ENCODE measurements at regions not wholly inside any gene's neighbourhood (a gene's known extent, or its start where the extent isn't known, plus 50 kb on each side); places are given as distances from the start of the nearest gene placed in this dataset.

DNA sequence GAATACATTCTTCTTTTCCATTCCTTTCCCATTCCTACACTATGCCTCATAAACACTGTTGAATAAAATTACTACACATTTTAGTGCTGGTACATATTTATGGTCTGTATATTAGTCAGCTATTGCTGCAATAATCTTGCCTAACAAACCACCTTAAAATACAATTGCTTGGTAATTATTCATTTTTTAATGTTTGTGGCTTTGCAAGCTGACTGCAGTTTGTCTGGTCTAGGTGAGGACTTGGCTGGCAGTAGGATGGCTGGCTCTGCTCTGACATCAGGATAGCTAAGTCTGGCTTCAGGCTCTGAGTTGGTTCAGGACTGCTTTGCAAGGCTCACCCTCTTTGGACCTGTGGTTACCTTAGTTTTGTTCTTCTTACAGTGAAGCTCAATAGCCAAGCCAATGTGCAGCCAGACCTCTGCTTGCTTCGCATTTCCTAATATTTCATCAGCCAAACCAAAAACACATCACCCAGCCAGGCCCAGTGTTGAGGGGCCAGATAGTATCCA is 913.4 kb upstream of the RAG2 start:
- no peaks in the 10 kb centered on the region for H3K9me3 ChIP-seq (ENCODE audit: control insufficient read depth in 1 of 2, low read length in 2 of 2)
- H3K36me3 ChIP-seq (ENCODE audit: control insufficient read depth in 1 of 2, insufficient read depth in 2 of 2, low read length in 2 of 2) = no peaks in the 10 kb centered on the region
- H3K4me1 ChIP-seq (ENCODE audit: control insufficient read depth in 1 of 2, insufficient read depth in 2 of 2, low read length in 2 of 2) = no peaks in the 10 kb centered on the region
- H3K4me3 ChIP-seq (ENCODE audit: low read depth in 1 of 2, low read length in 2 of 2) = no peak overlapping the region
- no peaks in the 10 kb centered on the region for H3K27me3 ChIP-seq (ENCODE audit: low read depth, low read length)
- H3K27ac ChIP-seq (ENCODE audit: low read length) = no peak overlapping the region

- H3K9me3 ChIP-seq (ENCODE audit: control insufficient read depth in 1 of 2, low read length in 2 of 2) = no peaks in the 10 kb centered on the region
- no peaks in the 10 kb centered on the region for H3K4me1 ChIP-seq (ENCODE audit: control insufficient read depth in 1 of 2, insufficient read depth in 2 of 2, low read length in 2 of 2)
- H3K4me3 ChIP-seq (ENCODE audit: low read depth in 1 of 2, low read length in 2 of 2) = no peak overlapping the region
- no peak overlapping the region for H3K27ac ChIP-seq (ENCODE audit: low read length)
- H3K36me3 ChIP-seq (ENCODE audit: control insufficient read depth in 1 of 2, insufficient read depth in 2 of 2, low read length in 2 of 2) = no peaks in the 10 kb centered on the region
- H3K27me3 ChIP-seq (ENCODE audit: low read depth, low read length) = no peaks in the 10 kb centered on the region
Measured at GRCh38 chr11:37509506-37509905, 911.5 kb upstream of the RAG2 start.

GRCh38 chr11:37506531-37506930 is 908.5 kb upstream of the RAG2 start:
- Histone ChIP-seq H3K4me3 (ENCODE audit: low read depth in 1 of 2, low read length in 2 of 2) (no peak overlapping the region), H3K9me3 (ENCODE audit: control insufficient read depth in 1 of 2, low read length in 2 of 2) (no peaks in the 10 kb centered on the region), H3K36me3 (ENCODE audit: control insufficient read depth in 1 of 2, insufficient read depth in 2 of 2, low read length in 2 of 2) (no peaks in the 10 kb centered on the region), H3K27me3 (ENCODE audit: low read depth, low read length) (no peaks in the 10 kb centered on the region), H3K4me1 (ENCODE audit: control insufficient read depth in 1 of 2, insufficient read depth in 2 of 2, low read length in 2 of 2) (no peaks in the 10 kb centered on the region), H3K27ac (ENCODE audit: low read length) (no peak overlapping the region)

GRCh38 chr11:37505406-37505805 is 907.4 kb upstream of the RAG2 start:
- H3K27ac ChIP-seq (ENCODE audit: low read length) = no peak overlapping the region
- H3K9me3 ChIP-seq (ENCODE audit: control insufficient read depth in 1 of 2, low read length in 2 of 2) = no peaks in the 10 kb centered on the region
- no peak overlapping the region for H3K4me3 ChIP-seq (ENCODE audit: low read depth in 1 of 2, low read length in 2 of 2)

DNA sequence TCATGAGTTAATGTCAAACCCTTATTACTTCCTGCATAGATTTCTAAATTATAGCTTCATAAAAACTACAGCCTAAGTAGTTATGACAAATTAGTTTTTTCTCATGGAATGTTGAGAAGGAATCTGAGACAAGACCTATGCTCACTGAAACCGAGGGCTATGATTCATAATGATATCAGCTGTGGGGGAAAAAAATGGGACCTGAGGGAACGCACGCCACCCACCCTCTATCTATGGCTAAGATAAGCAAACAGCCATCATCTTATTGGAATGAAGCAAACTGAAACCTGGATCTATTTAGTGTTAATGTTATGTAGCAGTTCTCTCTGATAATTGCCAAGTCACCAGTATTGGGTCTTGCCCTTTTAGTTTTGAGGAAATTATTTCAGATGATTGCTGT is 906.9 kb upstream of the RAG2 start:
- Histone ChIP-seq H3K36me3 (ENCODE audit: control insufficient read depth in 1 of 2, insufficient read depth in 2 of 2, low read length in 2 of 2) (no peaks in the 10 kb centered on the region), H3K9me3 (ENCODE audit: control insufficient read depth in 1 of 2, low read length in 2 of 2) (no peaks in the 10 kb centered on the region), H3K27ac (ENCODE audit: low read length) (no peak overlapping the region), H3K4me1 (ENCODE audit: control insufficient read depth in 1 of 2, insufficient read depth in 2 of 2, low read length in 2 of 2) (no peaks in the 10 kb centered on the region), H3K27me3 (ENCODE audit: low read depth, low read length) (no peaks in the 10 kb centered on the region), H3K4me3 (ENCODE audit: low read depth in 1 of 2, low read length in 2 of 2) (no peak overlapping the region)

More at GRCh38 chr11:37505406-37505805, 907.4 kb upstream of the RAG2 start:
- Histone ChIP-seq H3K4me1 (ENCODE audit: control insufficient read depth in 1 of 2, insufficient read depth in 2 of 2, low read length in 2 of 2) (no peaks in the 10 kb centered on the region), H3K36me3 (ENCODE audit: control insufficient read depth in 1 of 2, insufficient read depth in 2 of 2, low read length in 2 of 2) (no peaks in the 10 kb centered on the region), H3K27me3 (ENCODE audit: low read depth, low read length) (no peaks in the 10 kb centered on the region)

- Histone ChIP-seq H3K4me3 (ENCODE audit: low read depth in 1 of 2, low read length in 2 of 2) (no peak overlapping the region), H3K36me3 (ENCODE audit: control insufficient read depth in 1 of 2, insufficient read depth in 2 of 2, low read length in 2 of 2) (no peaks in the 10 kb centered on the region), H3K27ac (ENCODE audit: low read length) (no peak overlapping the region), H3K27me3 (ENCODE audit: low read depth, low read length) (no peaks in the 10 kb centered on the region), H3K4me1 (ENCODE audit: control insufficient read depth in 1 of 2, insufficient read depth in 2 of 2, low read length in 2 of 2) (no peaks in the 10 kb centered on the region), H3K9me3 (ENCODE audit: control insufficient read depth in 1 of 2, low read length in 2 of 2) (no peaks in the 10 kb centered on the region)
Measured at GRCh38 chr11:37504060-37504611, 906.1 kb upstream of the RAG2 start.

GRCh38 chr11:37503411-37504059 is 905.5 kb upstream of the RAG2 start:
- Histone ChIP-seq H3K36me3 (ENCODE audit: control insufficient read depth in 1 of 2, insufficient read depth in 2 of 2, low read length in 2 of 2) (no peaks in the 10 kb centered on the region), H3K9me3 (ENCODE audit: control insufficient read depth in 1 of 2, low read length in 2 of 2) (no peaks in the 10 kb centered on the region), H3K4me1 (ENCODE audit: control insufficient read depth in 1 of 2, insufficient read depth in 2 of 2, low read length in 2 of 2) (no peaks in the 10 kb centered on the region), H3K27ac (ENCODE audit: low read length) (no peak overlapping the region), H3K4me3 (ENCODE audit: low read depth in 1 of 2, low read length in 2 of 2) (no peak overlapping the region), H3K27me3 (ENCODE audit: low read depth, low read length) (no peaks in the 10 kb centered on the region)

DNA sequence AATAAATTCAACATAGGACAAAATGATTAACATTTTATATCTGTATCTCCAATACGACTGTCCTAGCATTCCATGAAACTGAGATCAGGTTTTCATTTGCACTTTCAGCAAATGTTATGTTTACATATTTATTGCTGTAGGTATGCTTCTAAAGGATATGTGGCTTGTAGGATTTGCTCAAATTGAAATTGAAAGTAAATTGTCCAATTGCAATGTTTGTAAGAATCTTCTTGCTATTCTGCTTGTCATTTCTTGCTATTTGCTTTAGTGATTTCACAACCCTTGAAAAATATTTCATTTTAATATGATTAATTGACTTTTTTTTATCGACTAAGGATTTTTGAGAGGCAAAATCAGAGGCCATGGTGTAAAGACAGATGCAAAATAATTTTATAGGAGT is 904.2 kb upstream of the RAG2 start:
- Histone ChIP-seq H3K4me3 (ENCODE audit: low read depth in 1 of 2, low read length in 2 of 2) (no peak overlapping the region), H3K9me3 (ENCODE audit: control insufficient read depth in 1 of 2, low read length in 2 of 2) (no peaks in the 10 kb centered on the region), H3K4me1 (ENCODE audit: control insufficient read depth in 1 of 2, insufficient read depth in 2 of 2, low read length in 2 of 2) (no peaks in the 10 kb centered on the region), H3K27ac (ENCODE audit: low read length) (no peak overlapping the region), H3K36me3 (ENCODE audit: control insufficient read depth in 1 of 2, insufficient read depth in 2 of 2, low read length in 2 of 2) (no peaks in the 10 kb centered on the region), H3K27me3 (ENCODE audit: low read depth, low read length) (no peaks in the 10 kb centered on the region)

GRCh38 chr11:37500425-37500824 is 902.4 kb upstream of the RAG2 start:
- no peaks in the 10 kb centered on the region for H3K27me3 ChIP-seq (ENCODE audit: low read depth, low read length)
- no peak overlapping the region for H3K4me3 ChIP-seq (ENCODE audit: low read depth in 1 of 2, low read length in 2 of 2)
- H3K27ac ChIP-seq (ENCODE audit: low read length) = no peak overlapping the region
- no peaks in the 10 kb centered on the region for H3K9me3 ChIP-seq (ENCODE audit: control insufficient read depth in 1 of 2, low read length in 2 of 2)
- no peaks in the 10 kb centered on the region for H3K36me3 ChIP-seq (ENCODE audit: control insufficient read depth in 1 of 2, insufficient read depth in 2 of 2, low read length in 2 of 2)
- no peaks in the 10 kb centered on the region for H3K4me1 ChIP-seq (ENCODE audit: control insufficient read depth in 1 of 2, insufficient read depth in 2 of 2, low read length in 2 of 2)

DNA sequence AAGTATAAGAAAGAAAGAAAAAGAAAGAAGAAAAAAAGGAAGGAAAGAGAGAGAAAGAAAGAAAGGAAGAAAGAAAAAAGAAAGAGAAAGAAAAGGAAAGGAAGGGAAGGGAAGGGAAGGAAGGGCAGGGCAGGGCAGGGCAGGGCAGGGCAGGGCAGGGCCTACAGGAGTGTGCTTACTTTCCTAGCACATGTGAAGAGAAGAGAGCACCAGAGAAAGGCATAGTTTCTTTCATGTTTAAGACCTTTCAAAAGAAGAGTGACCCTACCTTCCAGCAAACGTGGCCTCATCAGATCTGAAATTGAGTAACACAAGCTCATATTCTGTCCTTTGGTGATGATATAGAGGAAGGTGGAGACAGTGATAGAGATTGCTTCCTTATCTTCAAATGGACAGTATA is 899.3 kb upstream of the RAG2 start:
- Histone ChIP-seq H3K4me1 (ENCODE audit: control insufficient read depth in 1 of 2, insufficient read depth in 2 of 2, low read length in 2 of 2) (no peaks in the 10 kb centered on the region), H3K9me3 (ENCODE audit: control insufficient read depth in 1 of 2, low read length in 2 of 2) (no peaks in the 10 kb centered on the region), H3K27me3 (ENCODE audit: low read depth, low read length) (no peaks in the 10 kb centered on the region), H3K27ac (ENCODE audit: low read length) (no peak overlapping the region), H3K36me3 (ENCODE audit: control insufficient read depth in 1 of 2, insufficient read depth in 2 of 2, low read length in 2 of 2) (no peaks in the 10 kb centered on the region), H3K4me3 (ENCODE audit: low read depth in 1 of 2, low read length in 2 of 2) (no peak overlapping the region)

DNA sequence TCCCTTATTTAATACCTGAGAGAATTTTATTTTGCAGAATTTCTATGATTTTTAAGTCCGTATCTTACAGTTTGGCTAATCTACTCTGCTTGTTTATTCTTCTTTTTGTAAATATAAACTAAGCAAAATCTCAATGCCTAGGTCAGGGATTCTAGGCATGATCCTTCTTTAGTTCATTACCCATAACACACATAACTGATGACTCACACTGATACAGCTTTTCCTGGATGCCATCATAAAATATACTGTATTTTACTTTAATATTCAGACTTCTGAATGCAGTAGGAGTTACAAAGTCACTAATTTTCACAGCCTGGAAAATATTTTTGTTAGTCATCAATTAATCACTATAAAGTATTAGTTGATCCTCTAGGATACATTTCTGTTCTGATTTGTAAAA is 898.2 kb upstream of the RAG2 start:
- Histone ChIP-seq H3K4me3 (ENCODE audit: low read depth in 1 of 2, low read length in 2 of 2) (no peak overlapping the region), H3K36me3 (ENCODE audit: control insufficient read depth in 1 of 2, insufficient read depth in 2 of 2, low read length in 2 of 2) (no peaks in the 10 kb centered on the region), H3K4me1 (ENCODE audit: control insufficient read depth in 1 of 2, insufficient read depth in 2 of 2, low read length in 2 of 2) (no peaks in the 10 kb centered on the region), H3K27ac (ENCODE audit: low read length) (no peak overlapping the region), H3K9me3 (ENCODE audit: control insufficient read depth in 1 of 2, low read length in 2 of 2) (no peaks in the 10 kb centered on the region), H3K27me3 (ENCODE audit: low read depth, low read length) (no peaks in the 10 kb centered on the region)

GRCh38 chr11:37484298-37484697 is 886.3 kb upstream of the RAG2 start:
- Histone ChIP-seq H3K27ac (ENCODE audit: low read length) (no peak overlapping the region), H3K9me3 (ENCODE audit: control insufficient read depth in 1 of 2, low read length in 2 of 2) (no peaks in the 10 kb centered on the region), H3K4me3 (ENCODE audit: low read depth in 1 of 2, low read length in 2 of 2) (no peak overlapping the region), H3K36me3 (ENCODE audit: control insufficient read depth in 1 of 2, insufficient read depth in 2 of 2, low read length in 2 of 2) (no peaks in the 10 kb centered on the region), H3K27me3 (ENCODE audit: low read depth, low read length) (no peaks in the 10 kb centered on the region), H3K4me1 (ENCODE audit: control insufficient read depth in 1 of 2, insufficient read depth in 2 of 2, low read length in 2 of 2) (no peaks in the 10 kb centered on the region)
